ENCODE measurements at regions not wholly inside any gene's neighbourhood (a gene's known extent, or its start where the extent isn't known, plus 50 kb on each side); places are given as distances from the start of the nearest gene placed in this dataset.
A peak's percentile ranks its signal among the peaks of the same experiment; 100 is the strongest.
"Not testable (repeated sequence)": the region's sequence is repeated elsewhere in the genome, so short reads cannot be mapped to it uniquely, and the experiment has no call there.

- no peak for TF ChIP-seq CTCF (IDR thresholded peaks at IDR 0.05)
- ATAC-seq (no peak), FAIRE-seq (no peak), DNase-seq (no peak)
- no peak overlapping the region for H3K4me3 ChIP-seq
- WGBS, 2 donors, result 76 to 80% methylated on average over 2 of the region's 2 CpGs
- no peaks in the 10 kb centered on the region for H3K27me3 ChIP-seq
- no peaks in the 10 kb centered on the region for H3K9me3 ChIP-seq
- no peak overlapping the region for H3K27ac ChIP-seq
- intact Hi-C loops (cut with DNase I), result no loop called here
- H3K4me1 ChIP-seq, result no peaks in the 10 kb centered on the region
- no peaks in the 10 kb centered on the region for H3K36me3 ChIP-seq
Measured at GRCh38 chr10:22137542-22137941, 80.3 kb downstream of the EBLN1 start.

- Histone ChIP-seq H3K4me3 (no peak overlapping the region), H3K27me3 (no peaks in the 10 kb centered on the region), H3K9me3 (no peaks in the 10 kb centered on the region), H3K4me1 (no peaks in the 10 kb centered on the region), H3K27ac (no peak overlapping the region), H3K36me3 (no peaks in the 10 kb centered on the region)
- intact Hi-C loops (cut with DNase I), result no loop called here
- ATAC-seq (no peak), FAIRE-seq (no peak), DNase-seq (no peak)
- TF ChIP-seq CTCF (IDR thresholded peaks at IDR 0.05), result no peak
- WGBS, 2 donors, result 79 to 84% methylated on average over 9 of the region's 9 CpGs
Measured at GRCh38 chr10:22135591-22135990, 82.2 kb downstream of the EBLN1 start.

- TF ChIP-seq CTCF (IDR thresholded peaks at IDR 0.05), result no peak
- DNase-seq, result no peak
- Histone ChIP-seq H3K36me3 (no peaks in the 10 kb centered on the region), H3K27me3 (no peaks in the 10 kb centered on the region), H3K4me3 (no peak overlapping the region), H3K27ac (no peak overlapping the region), H3K9me3 (no peaks in the 10 kb centered on the region), H3K4me1 (no peaks in the 10 kb centered on the region)
- 41 to 50% methylated on average over 11 of the region's 11 CpGs for WGBS, 2 donors
- intact Hi-C loops (cut with DNase I), result no loop called here
- ATAC-seq, result peak in 1 of 4 donors; percentile 27
- no peak for FAIRE-seq
Measured at GRCh38 chr10:22133749-22134624, 83.8 kb downstream of the EBLN1 start.

GRCh38 chr10:22130824-22131223 lies 87.0 kb downstream of the EBLN1 start:
- H3K27me3 ChIP-seq; H3K36me3 ChIP-seq; H3K27ac ChIP-seq; H3K4me3 ChIP-seq; FAIRE-seq; intact Hi-C loops (cut with DNase I); H3K9me3 ChIP-seq; H3K4me1 ChIP-seq; DNase-seq; ATAC-seq: not testable (repeated sequence)
- WGBS, 2 donors, result 60 to 71% methylated on average over 6 of the region's 6 CpGs

GRCh38 chr10:22129612-22130011 lies 88.2 kb downstream of the EBLN1 start:
- intact Hi-C loops (cut with DNase I); H3K9me3 ChIP-seq; FAIRE-seq; H3K4me3 ChIP-seq; H3K4me1 ChIP-seq; H3K27me3 ChIP-seq; H3K36me3 ChIP-seq; DNase-seq; H3K27ac ChIP-seq; ATAC-seq: not testable (repeated sequence)
- 83 to 92% methylated on average over 18 to 20 of the region's 22 CpGs for WGBS, 2 donors

GRCh38 chr10:22121181-22121580 lies 96.6 kb downstream of the EBLN1 start:
- DNase-seq; intact Hi-C loops (cut with DNase I); H3K4me3 ChIP-seq; H3K4me1 ChIP-seq; H3K9me3 ChIP-seq; H3K36me3 ChIP-seq; ATAC-seq; H3K27ac ChIP-seq; FAIRE-seq; H3K27me3 ChIP-seq: not testable (repeated sequence)
- WGBS, 2 donors, result 78 to 83% methylated on average over 3 of the region's 3 CpGs

- H3K36me3 ChIP-seq; H3K4me3 ChIP-seq; FAIRE-seq; H3K27ac ChIP-seq; H3K4me1 ChIP-seq; H3K27me3 ChIP-seq; ATAC-seq; H3K9me3 ChIP-seq; DNase-seq; intact Hi-C loops (cut with DNase I): not testable (repeated sequence)
- 44 to 68% methylated on average over 1 of the region's 1 CpG for WGBS, 2 donors
Measured at GRCh38 chr10:22120072-22120471, 97.7 kb downstream of the EBLN1 start.

GRCh38 chr10:22119575-22119974 lies 98.2 kb downstream of the EBLN1 start:
- H3K9me3 ChIP-seq; FAIRE-seq; H3K4me3 ChIP-seq; ATAC-seq; H3K36me3 ChIP-seq; H3K27ac ChIP-seq; intact Hi-C loops (cut with DNase I); H3K27me3 ChIP-seq; DNase-seq; H3K4me1 ChIP-seq: not testable (repeated sequence)
- 82 to 97% methylated on average over 5 of the region's 5 CpGs for WGBS, 2 donors

All from pancreas (tissue), 10 donors.